H9 (cell line): ENCODE measurements at regions not wholly inside any gene's neighbourhood (a gene's known extent, or its start where the extent isn't known, plus 50 kb on each side); places are given as distances from the start of the nearest gene placed in this dataset.

Experiments
- DNase-seq: peaks from one replicate; pipeline ENCODE4 v3.0.0-alpha.2; 2017
- H2AFZ ChIP-seq: one replicate; pipeline ENCODE4 v1.6.1; 2013; ENCODE audit warnings: mild to moderate bottlenecking, low read length, control low read depth, moderate library complexity
- H2AK5ac ChIP-seq: 2 replicates; pipeline ENCODE4 v1.6.1; 2013; ENCODE audit warnings: low read length, control low read depth, mixed read lengths; ENCODE audit not compliant: insufficient read length
- H2BK120ac ChIP-seq: one replicate; pipeline ENCODE4 v1.6.1; 2013; ENCODE audit warnings: low read depth, mild to moderate bottlenecking, low read length, control low read depth, inconsistent platforms; ENCODE audit not compliant: poor library complexity, severe bottlenecking
- H2BK12ac ChIP-seq: 2 replicates; pipeline ENCODE4 v1.6.1; 2013; ENCODE audit warnings: low read length, control low read depth, mixed read lengths, low read depth; ENCODE audit not compliant: insufficient read length
- H2BK15ac ChIP-seq: 2 replicates; pipeline ENCODE4 v1.6.1; 2013; ENCODE audit warnings: low read depth, low read length, control low read depth
- H2BK20ac ChIP-seq: one replicate; pipeline ENCODE4 v1.6.1; 2013; ENCODE audit warnings: low read depth, mild to moderate bottlenecking, low read length, control low read depth, inconsistent platforms; ENCODE audit not compliant: poor library complexity, severe bottlenecking
- H2BK5ac ChIP-seq: 2 replicates; pipeline ENCODE4 v1.6.1; 2013; ENCODE audit warnings: low read length, control low read depth, mixed read lengths; ENCODE audit not compliant: insufficient read length
- H3K14ac ChIP-seq: 2 replicates; pipeline ENCODE4 v1.6.1; 2013; ENCODE audit warnings: low read length, control low read depth; ENCODE audit not compliant: insufficient read depth
- H3K18ac ChIP-seq: 2 replicates; pipeline ENCODE4 v1.6.1; 2013; ENCODE audit warnings: low read depth, mild to moderate bottlenecking, mixed read lengths, low read length, control low read depth; ENCODE audit not compliant: insufficient read length
- H3K23ac ChIP-seq: 2 replicates; pipeline ENCODE4 v1.6.1; 2013; ENCODE audit warnings: low read length, control low read depth, mixed read lengths, low read depth; ENCODE audit not compliant: insufficient read length
- H3K23me2 ChIP-seq: 2 replicates; pipeline ENCODE4 v1.6.1; 2013; ENCODE audit warnings: low read depth, mild to moderate bottlenecking, mixed read lengths, low read length, control low read depth; ENCODE audit not compliant: insufficient read length, poor library complexity, severe bottlenecking
- H3K27ac ChIP-seq: 2 replicates; pipeline ENCODE4 v1.5.1; 2013; ENCODE audit warnings: low read length, control low read depth, mixed read lengths, low read depth; ENCODE audit not compliant: insufficient read length
- H3K27me3 ChIP-seq: 2 replicates; pipeline ENCODE4 v1.6.1; 2013; ENCODE audit warnings: low read length, control low read depth, inconsistent platforms; ENCODE audit not compliant: insufficient read depth
- H3K4ac ChIP-seq: 2 replicates; pipeline ENCODE4 v1.6.1; 2013; ENCODE audit warnings: low read depth, mild to moderate bottlenecking, control low read depth, inconsistent platforms, low read length, moderate library complexity
- H3K4me1 ChIP-seq: 2 replicates; pipeline ENCODE4 v1.6.1; 2013; ENCODE audit warnings: low read length, control low read depth, inconsistent platforms; ENCODE audit not compliant: insufficient read depth
- H3K4me2 ChIP-seq: 2 replicates; pipeline ENCODE4 v1.6.1; 2013; ENCODE audit warnings: low read length, control low read depth, mixed read lengths; ENCODE audit not compliant: insufficient read length, insufficient read depth
- H3K56ac ChIP-seq: 2 replicates; pipeline ENCODE4 v1.6.1; 2013; ENCODE audit warnings: low read depth, mild to moderate bottlenecking, mixed read lengths, low read length, control low read depth; ENCODE audit not compliant: insufficient read length
- H3K79me1 ChIP-seq: 2 replicates; pipeline ENCODE4 v1.6.1; 2013; ENCODE audit warnings: low read depth, mild to moderate bottlenecking, moderate library complexity, low read length, control low read depth, inconsistent platforms; ENCODE audit not compliant: insufficient read depth, poor library complexity, severe bottlenecking
- H3K79me2 ChIP-seq: 2 replicates; pipeline ENCODE4 v1.6.1; 2013; ENCODE audit warnings: low read length, control low read depth, inconsistent platforms; ENCODE audit not compliant: insufficient read depth
- H3K9ac ChIP-seq: 2 replicates; pipeline ENCODE4 v1.6.1; 2013; ENCODE audit warnings: low read length, control low read depth, mixed read lengths; ENCODE audit not compliant: insufficient read length; ENCODE audit errors: extremely low read depth
- H3K9me3 ChIP-seq: one replicate; pipeline ENCODE4 v1.6.1; 2013; ENCODE audit warnings: low read depth, low read length, inconsistent platforms; ENCODE audit not compliant: control insufficient read depth
- H3T11ph ChIP-seq: one replicate; pipeline ENCODE4 v1.6.1; 2013; ENCODE audit warnings: mild to moderate bottlenecking, low read length, control low read depth, inconsistent platforms
- H4K20me1 ChIP-seq: one replicate; pipeline ENCODE4 v1.6.1; 2013; ENCODE audit not compliant: control insufficient read depth, insufficient read length, insufficient read depth
- H4K5ac ChIP-seq: 2 replicates; pipeline ENCODE4 v1.6.1; 2013; ENCODE audit warnings: low read depth, mild to moderate bottlenecking, mixed read lengths, low read length, control low read depth; ENCODE audit not compliant: insufficient read length
- H4K8ac ChIP-seq: replicated peaks from 2 replicates; pipeline ENCODE4 v1.6.1; 2013; ENCODE audit warnings: low read length, control low read depth, mixed read lengths, low read depth; ENCODE audit not compliant: insufficient read length
- H4K91ac ChIP-seq: 2 replicates; pipeline ENCODE4 v1.6.1; 2013; ENCODE audit warnings: low read depth, mild to moderate bottlenecking, moderate library complexity, mixed read lengths, low read length, control low read depth; ENCODE audit not compliant: insufficient read length
- H3K27ac Mint-ChIP-seq, 3 experiments: 2 replicates in 2 of 3; 3 replicates in 1 of 3; pipeline ENCODE4 v1.8.0; 2020 to 2021; ENCODE audit warnings: mixed read lengths in 3 of 3, mild to moderate bottlenecking in 1 of 3, moderate library complexity in 1 of 3
- H3K27me3 Mint-ChIP-seq: 2 replicates; pipeline ENCODE4 v1.8.0; 2021; ENCODE audit warnings: low read depth, mild to moderate bottlenecking, moderate library complexity, mixed read lengths
- H3K36me3 Mint-ChIP-seq, 3 experiments: 2 replicates in 2 of 3; 3 replicates in 1 of 3; pipeline ENCODE4 v1.8.0; 2020 to 2021; ENCODE audit warnings: low read depth in 3 of 3, mixed read lengths in 3 of 3; ENCODE audit not compliant: insufficient read depth in 1 of 3
- H3K4me1 Mint-ChIP-seq, 2 experiments: 2 replicates each; pipeline ENCODE4 v1.8.0; 2020; ENCODE audit warnings: mixed read lengths in 2 of 2
- H3K4me3 Mint-ChIP-seq, 2 experiments: 2 replicates in 1 of 2; 3 replicates in 1 of 2; pipeline ENCODE4 v1.8.0; 2020 to 2021; ENCODE audit warnings: mild to moderate bottlenecking in 2 of 2, mixed read lengths in 2 of 2, moderate library complexity in 1 of 2
- H3K9me3 Mint-ChIP-seq, 2 experiments: 2 replicates in 1 of 2; 3 replicates in 1 of 2; pipeline ENCODE4 v1.8.0; 2020; ENCODE audit warnings: mild to moderate bottlenecking in 2 of 2, mixed read lengths in 2 of 2, moderate library complexity in 1 of 2
- WGBS: extraction: QIAGEN DNeasy Blood & Tissue Kit; methylation state at CpG from one replicate; pipeline ENCODE4 v1.1.7; 2013; ENCODE audit warnings: missing lambda C conversion rate, low lambda C conversion rate, mixed read lengths; ENCODE audit not compliant: insufficient read length; ENCODE audit errors: extremely low coverage; 5-methylcytosine and 5-hydroxymethylcytosine counted together
- TF ChIP-seq, protein P1 (sequence below): fragments of 200-600 bp; sonication (generic); conservative IDR thresholded peaks from 3 replicates; pipeline ENCODE4 v1.8.0; 2021; ENCODE audit warnings: antibody characterized with exemption, mild to moderate bottlenecking

DNA sequence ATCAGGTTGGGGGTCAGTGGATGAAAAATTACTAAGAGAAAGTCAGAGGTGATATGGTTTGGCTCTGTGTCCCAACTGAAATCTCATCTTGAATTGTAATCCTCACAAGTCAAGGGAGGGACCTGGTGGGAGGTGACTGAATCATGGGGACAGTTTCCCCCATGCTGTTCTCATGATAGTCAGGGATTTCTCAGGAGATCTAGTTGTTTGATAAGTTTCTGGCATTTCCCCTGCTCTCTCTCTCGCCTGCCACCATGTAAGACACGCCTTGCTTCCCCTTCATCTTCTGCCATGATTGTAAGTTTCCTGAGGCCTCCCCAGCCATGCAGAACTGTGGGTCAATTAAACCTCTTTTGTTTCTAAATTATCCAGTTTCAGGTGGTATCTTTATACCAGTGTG is 945.8 kb upstream of the CRIM1 start:
- Histone ChIP-seq H2BK20ac (no peak overlapping the region), H3K4ac (no peak overlapping the region), H2AK5ac (no peak overlapping the region), H4K8ac (no peak overlapping the region), H3K79me1 (no peaks in the 10 kb centered on the region), H3K9me3 (no peaks in the 10 kb centered on the region), H3K4me1 (no peaks in the 10 kb centered on the region), H4K91ac (no peak overlapping the region), H3K23me2 (no peaks in the 10 kb centered on the region), H4K5ac (no peak overlapping the region), H2BK5ac (no peak overlapping the region), H3K23ac (no peak overlapping the region), H4K20me1 (no peaks in the 10 kb centered on the region), H3K79me2 (no peaks in the 10 kb centered on the region), H2AFZ (no peak overlapping the region), H3K14ac (no peak overlapping the region), H2BK120ac (no peak overlapping the region), H2BK12ac (no peak overlapping the region), H3K27ac (no peak overlapping the region), H3K27me3 (no peaks in the 10 kb centered on the region), H3K18ac (no peak overlapping the region), H2BK15ac (no peak overlapping the region), H3T11ph (no peak overlapping the region), H3K56ac (no peak overlapping the region), H3K4me2 (no peak overlapping the region), H3K9ac (no peak overlapping the region)
- DNase-seq, result no peak
- WGBS, result no CpG with 5 or more reads among the region's 2 CpGs
- peaks cover 11 to 20% of the 10 kb centered on the region in 2 experiments for H3K4me1 Mint-ChIP-seq
- no peak overlapping the region for H3K27ac Mint-ChIP-seq
- TF ChIP-seq, protein P1, sequence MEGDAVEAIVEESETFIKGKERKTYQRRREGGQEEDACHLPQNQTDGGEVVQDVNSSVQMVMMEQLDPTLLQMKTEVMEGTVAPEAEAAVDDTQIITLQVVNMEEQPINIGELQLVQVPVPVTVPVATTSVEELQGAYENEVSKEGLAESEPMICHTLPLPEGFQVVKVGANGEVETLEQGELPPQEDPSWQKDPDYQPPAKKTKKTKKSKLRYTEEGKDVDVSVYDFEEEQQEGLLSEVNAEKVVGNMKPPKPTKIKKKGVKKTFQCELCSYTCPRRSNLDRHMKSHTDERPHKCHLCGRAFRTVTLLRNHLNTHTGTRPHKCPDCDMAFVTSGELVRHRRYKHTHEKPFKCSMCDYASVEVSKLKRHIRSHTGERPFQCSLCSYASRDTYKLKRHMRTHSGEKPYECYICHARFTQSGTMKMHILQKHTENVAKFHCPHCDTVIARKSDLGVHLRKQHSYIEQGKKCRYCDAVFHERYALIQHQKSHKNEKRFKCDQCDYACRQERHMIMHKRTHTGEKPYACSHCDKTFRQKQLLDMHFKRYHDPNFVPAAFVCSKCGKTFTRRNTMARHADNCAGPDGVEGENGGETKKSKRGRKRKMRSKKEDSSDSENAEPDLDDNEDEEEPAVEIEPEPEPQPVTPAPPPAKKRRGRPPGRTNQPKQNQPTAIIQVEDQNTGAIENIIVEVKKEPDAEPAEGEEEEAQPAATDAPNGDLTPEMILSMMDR, result no peak
- H3K4me3 Mint-ChIP-seq, result no peak overlapping the region
- peaks cover 1% of the 10 kb centered on the region; the same call in 1 of the 2 replicates for H3K27me3 Mint-ChIP-seq
- H3K9me3 Mint-ChIP-seq, result peaks cover 5% of the 10 kb centered on the region in 2 experiments; a peak in 4 of 5 replicates
- peaks cover 0 to 5% (median 0%) of the 10 kb centered on the region in 3 experiments; a peak in 1 of 7 replicates for H3K36me3 Mint-ChIP-seq
